Stimulated activated CD4-positive, alpha-beta T cell treated with anti-CD3 and anti-CD28 coated beads, Interleukin-15, amount 100 ng/mL, for 48 hours (primary cell): ENCODE measurements at regions not wholly inside any gene's neighbourhood (a gene's known extent, or its start where the extent isn't known, plus 50 kb on each side); places are given as distances from the start of the nearest gene placed in this dataset.
"Not testable (repeated sequence)": the region's sequence is repeated elsewhere in the genome, so short reads cannot be mapped to it uniquely, and the experiment has no call there.

Experiments
- DNase-seq, 2 donors: peaks; one replicate each; pipeline ENCODE4 v3.0.0-alpha.2; 2020; ENCODE audit warnings: low read depth in 2 of 2

DNA sequence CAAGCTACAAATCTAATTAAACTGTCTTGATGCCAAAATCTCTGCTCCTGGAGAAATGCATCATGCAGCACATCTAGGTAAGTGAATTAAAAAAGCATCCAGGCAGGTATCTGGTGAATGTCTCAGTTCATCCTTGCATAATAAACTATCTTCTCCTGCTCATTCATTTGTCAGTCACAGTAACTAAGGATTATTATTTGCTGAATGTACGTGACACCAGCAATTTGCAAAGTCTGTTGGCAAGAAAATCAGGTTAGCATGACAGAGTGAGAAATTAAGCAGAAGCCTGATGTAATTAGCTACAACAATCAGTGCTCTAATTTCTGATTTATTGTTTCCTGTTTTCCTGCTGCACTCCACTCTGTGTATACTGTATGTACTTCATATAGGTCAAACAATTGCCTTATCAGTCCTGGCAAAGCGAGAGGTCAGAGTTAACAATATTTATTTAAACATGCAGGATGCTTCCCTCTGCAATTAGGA, 213.6 kb downstream of the FBXO8 start:
- DNase-seq, result no peak

DNA sequence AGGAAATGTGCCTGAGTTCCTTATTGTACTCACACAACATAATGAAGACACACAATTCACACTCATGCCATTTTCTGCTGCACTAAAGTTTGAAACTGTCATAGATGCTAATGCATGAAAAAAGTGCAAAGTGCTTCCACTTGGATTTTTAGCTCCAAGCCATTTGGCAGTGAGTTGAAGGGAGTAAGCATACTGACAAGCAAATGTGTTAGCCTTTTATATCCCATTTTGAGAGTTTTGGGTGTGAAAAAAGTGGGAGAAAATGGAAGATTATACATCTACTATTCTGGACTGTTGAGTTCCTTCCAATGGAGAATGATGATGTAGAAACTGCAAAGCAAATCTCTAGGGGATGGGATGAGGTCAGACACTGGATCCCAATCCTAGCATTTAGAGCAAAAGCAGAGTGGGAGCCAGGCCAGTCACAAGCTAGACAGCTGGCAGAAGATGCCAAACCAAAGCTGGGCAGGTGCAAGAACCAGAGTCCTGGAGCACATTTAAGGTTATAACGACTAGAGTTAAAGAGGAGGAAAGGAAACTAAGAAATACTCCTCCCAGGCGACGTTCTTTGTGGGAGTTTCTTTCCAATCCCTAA, 216.8 kb downstream of the FBXO8 start:
- no peak for DNase-seq

DNA sequence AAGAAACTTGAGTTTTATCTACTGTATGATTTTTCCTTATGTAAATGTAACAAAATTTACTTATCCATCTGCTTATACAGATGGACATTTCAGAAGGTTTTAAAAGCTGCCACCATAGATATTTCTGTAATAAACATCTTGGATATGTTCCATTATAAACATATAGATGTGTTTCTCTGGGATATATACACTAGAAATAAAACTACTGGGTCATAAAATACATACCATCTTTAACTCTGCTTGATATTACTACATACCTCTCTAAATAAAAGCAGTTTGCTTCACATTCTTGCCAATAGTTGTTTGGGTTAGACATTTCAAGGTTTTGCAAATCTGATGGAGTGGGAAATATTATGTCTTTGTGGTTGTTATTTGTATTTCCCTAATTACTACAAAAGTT, 220.6 kb downstream of the FBXO8 start:
- DNase-seq, result no peak

DNA sequence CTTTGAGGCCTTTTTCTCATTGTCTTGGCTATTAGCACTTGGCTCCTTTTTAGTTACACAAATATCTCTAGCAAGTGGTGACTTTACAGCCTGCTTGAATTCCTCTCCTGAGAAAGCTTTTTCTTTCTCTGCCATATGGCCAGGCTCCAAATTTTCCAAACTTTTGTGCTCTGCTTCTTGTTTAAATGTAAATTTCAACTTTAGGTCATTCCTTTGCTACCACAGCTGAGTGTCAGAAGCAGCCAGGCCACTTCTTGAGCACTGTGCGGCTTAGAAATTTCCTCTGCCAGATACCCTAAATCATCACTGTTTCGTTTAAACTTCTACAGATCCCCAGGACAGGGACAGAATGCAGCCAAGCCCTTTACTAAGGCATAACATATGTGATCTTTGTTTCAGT, 222.4 kb downstream of the FBXO8 start:
- no peak for DNase-seq

DNA sequence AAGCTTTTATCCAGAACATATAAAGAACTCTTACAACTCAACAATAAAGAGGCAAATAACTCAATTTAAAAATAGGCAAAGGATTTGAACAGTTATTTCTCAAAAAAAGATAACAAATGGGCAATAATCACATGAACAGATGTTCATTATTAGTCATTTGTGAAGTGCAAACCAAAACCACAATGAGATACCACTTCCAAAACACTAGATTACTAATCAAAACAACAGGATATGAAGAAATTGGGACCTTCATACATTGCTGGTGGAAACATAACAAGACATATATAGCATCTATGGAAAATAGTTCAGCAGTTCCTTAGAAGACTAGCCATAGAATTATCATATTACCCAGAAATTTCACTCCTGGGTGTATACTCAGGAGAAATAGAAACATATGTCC, 224.6 kb downstream of the FBXO8 start:
- no peak for DNase-seq

DNA sequence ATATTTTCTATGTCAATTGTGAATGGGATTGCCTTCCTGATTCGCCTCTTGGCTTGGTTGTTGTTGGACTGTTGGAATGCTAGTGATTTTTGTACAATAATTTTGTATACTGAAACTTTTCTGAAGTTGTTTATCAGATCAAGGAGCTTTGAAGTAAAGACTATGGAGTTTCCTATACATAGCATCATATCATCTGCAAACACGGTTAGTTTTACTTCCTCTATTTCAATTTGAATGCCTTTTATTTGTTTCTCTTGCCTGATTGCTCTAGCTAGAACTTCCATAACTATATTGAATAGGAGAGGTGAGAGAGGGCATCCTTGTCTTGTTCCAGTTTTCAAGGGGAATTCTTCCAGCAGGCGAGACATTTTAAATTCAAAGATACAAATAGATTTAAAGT, 226.5 kb downstream of the FBXO8 start:
- DNase-seq, result no peak

DNA sequence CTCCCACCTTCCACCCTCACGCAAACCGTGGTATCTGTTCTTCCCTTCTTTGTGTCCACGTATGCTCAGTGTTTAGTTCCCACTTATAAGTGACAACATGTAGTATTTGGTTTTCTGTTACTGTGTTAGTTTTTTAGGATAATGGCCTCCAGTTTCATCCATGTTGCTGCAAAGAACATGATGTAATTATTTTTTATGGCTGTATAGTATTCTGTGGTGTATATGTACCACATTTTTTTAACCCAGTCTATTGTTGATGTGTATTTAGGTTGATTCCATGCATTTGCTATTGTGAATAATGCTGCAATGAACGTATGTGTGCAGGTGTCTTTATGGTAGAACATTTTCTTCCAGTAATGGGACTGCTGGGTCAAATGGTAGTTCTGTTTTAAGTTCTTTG, 228.1 kb downstream of the FBXO8 start:
- no peak for DNase-seq

DNA sequence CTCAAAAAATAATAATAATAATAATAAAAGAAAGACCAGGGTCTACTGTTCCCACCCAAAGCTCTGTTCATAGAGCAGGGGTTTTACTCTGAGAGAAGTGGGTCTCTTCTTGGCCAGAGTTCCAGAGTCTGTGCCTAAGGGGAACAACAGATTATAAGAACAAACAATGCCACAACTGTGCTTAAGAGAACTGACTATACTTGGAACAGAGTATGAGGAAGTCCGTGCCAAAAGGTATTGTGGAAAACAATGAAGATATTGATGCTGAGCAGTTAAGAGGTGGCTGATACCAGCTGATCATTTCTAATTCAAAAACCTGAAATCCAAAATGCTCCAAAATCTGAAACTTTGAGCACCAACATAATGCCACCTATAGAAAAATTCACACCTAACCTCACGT, 229.6 kb downstream of the FBXO8 start:
- no peak for DNase-seq

DNA sequence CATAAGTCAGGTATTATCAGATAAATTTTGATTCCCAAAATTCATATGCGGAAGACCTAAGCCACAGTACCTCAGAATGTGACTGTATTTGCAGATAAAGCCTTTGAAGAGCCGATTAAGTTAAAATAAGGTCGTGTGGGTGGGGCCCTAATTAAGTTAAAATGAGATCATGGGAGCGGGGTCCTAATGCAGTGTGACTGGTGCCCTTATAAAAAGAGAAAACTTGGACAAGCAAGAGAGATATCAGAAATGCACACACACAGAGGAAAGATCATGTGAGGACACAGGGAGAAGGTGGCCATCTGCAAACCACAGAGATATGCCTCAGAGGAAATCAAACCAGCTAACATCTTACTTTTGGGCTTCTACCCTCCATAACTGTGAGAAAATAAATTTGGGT, 236.1 kb downstream of the FBXO8 start:
- DNase-seq, result no peak

DNA sequence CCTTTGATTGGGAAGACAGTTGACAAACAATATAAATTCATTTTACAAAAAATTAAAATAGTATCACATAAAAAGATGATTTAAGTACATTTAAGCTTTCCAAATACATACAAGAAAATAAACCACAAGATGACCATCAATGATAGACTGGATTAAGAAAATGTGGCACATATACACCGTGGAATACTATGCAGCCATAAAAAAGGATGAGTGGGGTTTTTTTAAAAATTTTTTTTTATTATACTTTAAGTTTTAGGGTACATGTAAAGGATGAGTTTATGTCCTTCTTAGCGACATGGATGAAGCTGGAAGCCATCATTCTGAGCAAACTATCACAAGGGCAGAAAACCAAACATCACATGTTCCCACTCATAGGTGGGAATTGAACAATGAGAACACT, 237.6 kb downstream of the FBXO8 start:
- not testable (repeated sequence) for DNase-seq

DNA sequence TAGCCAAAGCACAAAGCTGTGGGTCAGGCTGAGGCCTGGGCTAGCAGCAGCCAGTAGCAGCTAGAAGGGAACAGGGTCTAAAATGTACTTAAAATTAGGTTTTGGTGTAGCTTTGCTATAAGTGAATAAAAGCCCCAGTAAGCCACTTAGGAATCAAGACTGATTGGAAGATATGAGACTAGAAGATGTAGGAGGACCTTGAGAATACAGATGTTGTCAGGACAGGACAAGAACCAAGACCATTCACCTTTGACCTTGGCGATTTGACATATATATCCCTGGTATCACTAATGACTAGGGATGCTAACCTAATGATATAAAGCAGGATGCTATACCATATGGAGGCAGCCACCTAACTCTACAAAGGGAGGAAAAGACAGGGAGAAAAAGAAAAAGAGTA, 238.1 kb downstream of the FBXO8 start:
- DNase-seq, result no peak

DNA sequence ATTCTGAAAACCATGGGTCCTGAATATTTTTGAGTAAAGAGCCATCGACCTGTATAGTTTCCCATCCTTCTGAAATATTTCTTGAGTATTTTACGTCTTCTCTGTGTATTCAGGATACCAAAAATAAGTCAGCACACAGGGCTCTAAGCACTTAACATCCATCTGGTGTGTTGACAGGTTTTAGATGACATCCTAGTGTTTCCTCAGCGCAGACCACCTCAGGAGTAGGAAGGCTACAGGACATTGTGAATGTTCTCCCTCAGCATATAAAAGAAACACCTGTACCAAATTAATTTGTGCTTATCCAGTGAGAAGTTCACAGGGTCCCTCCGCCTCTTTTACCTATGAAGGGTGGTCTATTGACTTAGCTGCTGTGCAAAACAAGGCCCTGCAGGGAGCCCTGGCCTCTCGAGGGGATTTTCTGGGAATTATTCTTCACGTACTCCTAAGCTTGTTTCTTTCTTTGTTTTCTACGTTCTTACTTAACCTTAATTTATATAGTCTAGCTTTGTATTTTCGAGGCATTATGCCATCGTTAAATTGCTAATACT, 241.8 kb downstream of the FBXO8 start:
- DNase-seq, result no peak

DNA sequence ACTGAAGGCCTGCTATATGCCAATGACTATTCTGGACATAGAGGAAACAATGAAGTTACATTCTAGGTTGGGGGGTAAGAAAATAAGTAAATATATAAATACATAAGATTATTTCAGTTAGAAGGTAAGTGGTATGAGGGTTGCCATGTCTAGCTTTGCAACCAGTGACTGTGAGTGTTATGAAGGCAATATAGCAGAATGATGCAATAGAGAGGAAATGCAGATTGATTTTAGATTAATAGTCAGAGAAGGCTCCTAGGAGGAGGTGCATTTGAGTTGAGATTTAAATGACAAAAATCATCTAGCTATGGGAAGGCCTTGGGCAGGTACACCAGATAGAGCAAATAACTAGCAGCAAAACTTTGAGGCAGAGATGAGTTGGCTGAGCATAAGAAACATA, 243.2 kb downstream of the FBXO8 start:
- DNase-seq, result no peak

DNA sequence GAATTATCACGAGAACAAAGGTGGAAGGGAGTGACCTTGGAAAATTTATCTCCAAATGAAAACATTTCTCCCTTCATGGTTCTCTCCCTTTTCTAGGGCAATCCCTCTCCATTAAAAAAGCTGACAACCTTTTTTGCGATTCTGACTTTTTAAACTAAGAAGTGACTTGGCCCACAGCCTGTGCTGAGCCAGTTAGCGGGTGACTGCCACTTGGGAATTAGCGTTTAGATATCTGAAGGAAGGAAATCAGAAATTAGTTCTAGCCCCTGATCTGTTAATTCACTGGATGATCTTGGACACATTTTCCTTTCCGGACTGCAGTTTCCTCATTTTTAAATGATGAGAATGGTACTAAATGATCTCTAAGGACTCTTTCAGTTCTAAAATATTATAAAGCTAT, 245.0 kb downstream of the FBXO8 start:
- DNase-seq, result no peak

DNA sequence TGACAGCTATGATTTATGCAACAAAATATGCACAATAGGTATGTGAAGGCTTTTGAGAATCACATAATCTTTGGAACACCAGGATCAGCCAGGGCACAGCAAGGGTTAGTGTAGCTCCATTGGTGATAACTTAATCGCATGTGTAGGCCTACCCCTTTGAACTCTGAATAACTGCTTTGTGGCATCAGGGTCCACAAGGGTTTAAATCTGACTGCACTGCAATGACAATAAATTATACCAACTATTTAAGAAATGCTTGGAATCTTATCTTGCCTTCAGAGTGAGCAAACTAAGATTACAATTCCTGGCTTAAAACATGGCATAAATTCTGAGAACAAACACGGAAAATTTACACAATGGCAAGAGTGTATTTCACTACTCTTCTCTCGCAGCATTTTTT, 245.8 kb downstream of the FBXO8 start:
- DNase-seq, result no peak

DNA sequence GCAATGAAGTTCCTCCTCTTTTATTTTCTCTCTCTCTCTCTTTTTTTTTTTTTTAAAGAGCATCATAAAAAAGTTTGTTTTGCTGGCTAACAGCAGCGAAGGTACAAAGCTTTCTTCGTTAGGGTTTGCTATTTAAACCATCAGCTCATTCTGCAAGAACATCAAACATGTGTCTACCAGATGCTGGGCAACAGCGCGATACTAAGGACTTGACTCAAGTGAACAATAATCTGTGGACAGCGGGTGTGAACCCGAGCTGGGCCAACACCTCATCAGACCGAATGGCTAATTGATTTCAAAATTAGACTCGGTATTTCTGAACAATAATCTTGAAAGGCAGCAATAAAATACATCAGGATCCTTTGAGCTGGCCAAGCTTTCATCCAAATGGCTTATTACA, 246.4 kb downstream of the FBXO8 start:
- no peak for DNase-seq

DNA sequence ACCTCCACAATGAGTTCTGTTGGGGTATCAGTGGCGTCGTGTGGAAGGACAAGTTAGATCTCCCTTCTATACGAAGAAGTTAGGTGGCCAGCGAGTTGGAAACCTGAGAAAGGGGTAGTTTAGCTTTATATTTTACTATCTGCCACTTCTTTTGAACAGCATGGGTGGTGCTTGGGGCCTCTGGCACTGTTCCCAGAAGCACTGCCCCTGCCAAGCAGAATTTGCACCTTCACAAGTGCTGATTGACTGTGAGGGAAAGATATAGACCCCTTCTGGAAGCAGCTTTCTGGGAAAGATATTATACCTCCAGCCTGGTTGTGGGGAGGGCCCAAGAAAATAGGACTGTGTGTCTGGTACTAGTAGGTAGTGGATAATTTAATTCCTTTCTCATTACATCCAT, 246.9 kb downstream of the FBXO8 start:
- no peak for DNase-seq

DNA sequence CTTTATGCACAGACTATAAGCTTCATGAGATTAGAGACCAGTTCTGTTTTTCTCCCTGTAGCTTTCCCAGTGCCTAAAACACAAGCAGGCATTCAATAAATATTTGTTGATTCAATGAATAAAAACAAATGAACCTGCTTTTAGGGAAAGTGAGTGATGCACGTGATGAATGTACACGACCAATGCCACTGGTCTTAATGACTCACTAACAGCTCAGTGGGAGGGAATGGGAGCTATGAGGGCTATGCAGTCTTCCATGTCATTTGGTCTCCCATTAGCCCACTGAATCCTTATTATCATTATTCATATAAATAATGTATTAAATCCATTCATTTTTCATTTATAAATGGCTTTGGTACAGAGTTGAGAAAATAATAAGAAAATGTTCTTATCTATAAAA, 247.4 kb downstream of the FBXO8 start:
- DNase-seq, result no peak

DNA sequence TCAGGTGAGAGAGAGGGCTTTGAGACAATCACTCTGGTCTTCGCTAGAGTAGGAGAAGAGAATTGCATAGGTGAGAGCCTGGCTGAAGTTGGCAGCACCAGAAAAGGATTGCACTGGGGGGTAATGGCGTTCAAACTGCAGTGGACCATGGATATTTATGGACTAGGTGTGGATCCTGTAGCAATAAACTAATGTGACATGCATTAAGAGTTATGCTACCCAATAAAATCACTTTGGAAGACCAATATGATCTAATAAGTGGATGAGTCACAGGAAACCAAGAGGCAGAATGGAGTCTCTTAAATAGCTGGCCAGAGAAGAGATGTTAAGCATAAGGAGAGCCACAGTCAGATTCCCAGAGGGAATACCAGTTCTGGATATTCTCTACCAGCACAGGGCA, 259.8 kb downstream of the FBXO8 start:
- DNase-seq, result no peak

DNA sequence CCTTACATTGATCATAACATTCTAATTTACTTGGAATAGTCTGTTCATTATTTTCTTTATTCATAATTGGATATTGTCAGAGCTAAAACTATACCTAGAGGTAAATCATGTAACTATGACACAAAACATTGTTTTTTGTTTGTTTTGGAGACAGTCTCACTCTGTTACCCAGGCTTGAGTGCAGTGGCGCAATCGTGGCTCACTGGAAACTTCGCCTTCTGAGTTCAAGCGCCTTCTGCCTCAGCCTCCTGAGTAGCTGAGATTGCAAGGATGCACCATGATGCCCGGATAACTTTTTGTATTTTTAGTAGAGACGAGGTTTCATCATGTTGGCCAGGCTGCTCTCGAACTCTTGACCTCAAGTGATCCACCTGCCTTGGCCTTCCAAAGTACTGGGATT, 265.2 kb downstream of the FBXO8 start:
- DNase-seq, result no peak

DNA sequence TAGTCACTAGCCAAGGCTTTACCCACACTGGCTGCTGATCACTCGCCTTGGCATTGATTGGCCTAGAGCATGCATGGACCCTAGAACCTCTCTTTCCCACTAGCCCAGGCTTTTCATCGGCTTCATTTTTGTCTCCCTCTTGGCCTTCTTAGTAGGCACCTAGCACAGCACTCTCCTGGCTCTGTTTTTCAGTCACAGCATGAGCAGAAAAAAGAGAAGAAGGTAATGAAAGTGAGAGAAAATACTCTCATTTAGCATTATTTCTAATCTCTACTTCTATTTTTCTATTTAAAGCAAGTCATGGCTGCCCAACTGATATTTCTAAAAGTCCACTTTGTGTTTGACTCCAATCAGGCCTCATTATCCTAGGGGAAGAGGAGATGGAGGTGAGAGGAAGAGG, 267.2 kb downstream of the FBXO8 start:
- no peak for DNase-seq

DNA sequence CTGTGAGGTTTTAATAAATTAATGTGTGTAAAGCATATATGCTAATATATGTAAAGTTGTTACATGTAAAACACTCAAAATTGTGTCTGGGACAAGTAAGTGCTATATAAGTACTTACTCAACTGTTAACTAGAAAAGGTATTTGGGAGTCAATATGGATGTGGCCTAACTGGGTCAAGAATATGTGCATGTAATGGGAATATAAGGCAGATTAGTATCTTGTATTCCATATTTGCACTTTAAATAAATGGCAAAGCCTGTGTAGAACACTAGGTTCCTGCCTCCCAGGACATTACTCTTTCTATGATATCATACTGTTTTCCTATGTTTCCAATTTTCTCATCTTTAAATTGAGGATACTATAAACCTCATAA, 270.6 kb downstream of the FBXO8 start:
- no peak for DNase-seq

DNA sequence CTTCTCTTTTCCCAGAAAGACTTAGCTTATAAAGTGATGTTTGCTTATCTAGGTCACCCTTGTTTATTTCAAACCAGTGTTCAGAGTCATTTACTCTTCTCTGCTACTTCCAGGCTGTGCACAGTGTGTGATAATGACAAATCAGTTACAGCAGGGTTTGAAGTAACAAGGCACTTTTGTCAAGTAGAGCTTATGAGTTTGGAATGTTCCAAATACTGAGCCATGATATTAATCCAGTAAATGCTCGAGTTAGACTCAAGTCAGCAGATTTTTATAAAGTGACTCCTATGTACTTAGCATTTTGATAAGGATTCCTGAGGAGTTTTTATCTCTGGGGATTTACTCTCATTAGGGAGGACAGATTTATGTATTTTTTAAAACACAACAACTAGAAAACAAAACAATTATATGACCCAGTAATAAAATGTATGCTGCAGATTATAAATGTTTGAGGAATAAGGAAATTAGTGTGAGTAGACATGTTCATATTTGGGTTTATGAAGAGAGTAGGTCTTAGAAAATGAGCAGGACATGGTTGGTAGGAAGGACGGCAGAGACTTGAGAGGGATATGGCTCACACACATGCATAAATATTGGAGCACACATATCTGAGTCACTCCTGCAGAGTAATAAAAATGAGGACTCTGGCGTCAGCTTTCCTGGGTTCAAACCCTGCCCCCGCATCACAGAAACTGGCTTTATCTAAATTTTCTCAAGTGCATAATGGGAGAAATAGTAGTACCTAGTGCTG, 271.2 kb downstream of the FBXO8 start:
- no peak for DNase-seq

DNA sequence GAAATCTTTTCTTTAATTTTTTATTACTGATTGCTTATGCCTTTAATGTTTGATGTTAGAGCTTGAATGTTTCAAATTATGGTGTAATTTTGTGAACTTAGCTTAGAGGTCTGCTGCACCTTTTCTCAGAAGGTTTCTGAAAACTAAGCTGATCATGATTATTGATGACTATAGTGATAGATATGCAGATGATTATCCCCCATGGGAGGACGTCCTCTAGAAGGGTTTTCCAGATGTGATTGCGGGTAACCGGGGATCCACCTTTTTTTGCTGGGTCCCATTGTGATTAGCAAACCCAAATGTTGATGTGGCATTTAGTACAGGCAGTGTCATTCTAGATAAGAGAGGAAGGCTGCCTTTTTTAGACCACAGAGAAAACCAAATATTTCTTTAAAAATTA, 272.9 kb downstream of the FBXO8 start:
- no peak for DNase-seq
